ENCODE measurements at regions not wholly inside any gene's neighbourhood (a gene's known extent, or its start where the extent isn't known, plus 50 kb on each side); places are given as distances from the start of the nearest gene placed in this dataset.

- peak; percentile 94 for DNase-seq
Observed at GRCh38 chr15:70504299-70504951, 258.9 kb downstream of the UACA start.

- DNase-seq, result no peak
Observed at GRCh38 chr15:70503798-70504298, 259.5 kb downstream of the UACA start.

- DNase-seq, result peak; percentile 60
Observed at GRCh38 chr15:70503073-70503745, 260.1 kb downstream of the UACA start.

GRCh38 chr15:70502529-70502928, 260.8 kb downstream of the UACA start:
- DNase-seq, result no peak

- no peak for DNase-seq
Observed at GRCh38 chr15:70501849-70502248, 261.5 kb downstream of the UACA start.

GRCh38 chr15:70501121-70501727, 262.1 kb downstream of the UACA start:
- DNase-seq, result no peak

- no peak for DNase-seq
Observed at GRCh38 chr15:70499791-70500190, 263.6 kb downstream of the UACA start.

GRCh38 chr15:70498096-70498626, 265.2 kb downstream of the UACA start:
- no peak for DNase-seq

GRCh38 chr15:70497661-70498060, 265.7 kb downstream of the UACA start:
- no peak for DNase-seq

GRCh38 chr15:70495991-70496599, 267.3 kb downstream of the UACA start:
- DNase-seq, result no peak

- peak; percentile 77 for DNase-seq
Observed at GRCh38 chr15:70494852-70495571, 268.3 kb downstream of the UACA start.

- no peak for DNase-seq
Observed at GRCh38 chr15:70494517-70494851, 268.9 kb downstream of the UACA start.

GRCh38 chr15:70493787-70494516, 269.4 kb downstream of the UACA start:
- no peak for DNase-seq

GRCh38 chr15:70493376-70493775, 270.0 kb downstream of the UACA start:
- no peak for DNase-seq

GRCh38 chr15:70492240-70493177, 270.8 kb downstream of the UACA start:
- DNase-seq, result peak; percentile 92

GRCh38 chr15:70491641-70492040, 271.7 kb downstream of the UACA start:
- DNase-seq, result no peak

GRCh38 chr15:70491201-70491621, 272.1 kb downstream of the UACA start:
- DNase-seq, result no peak

- DNase-seq, result no peak
Observed at GRCh38 chr15:70490838-70491155, 272.6 kb downstream of the UACA start.

- no peak for DNase-seq
Observed at GRCh38 chr15:70490148-70490837, 273.1 kb downstream of the UACA start.
